ENCODE measurements at regions not wholly inside any gene's neighbourhood (a gene's known extent, or its start where the extent isn't known, plus 50 kb on each side); places are given as distances from the start of the nearest gene placed in this dataset.

GRCh38 chr10:29837586-29837985 is 202.8 kb upstream of the SVIL start:
- FAIRE-seq (no peak), DNase-seq (no peak)
- TF ChIP-seq CTCF (IDR thresholded peaks at IDR 0.05; ENCODE audit: borderline replicate concordance, extremely low read depth, insufficient read depth), result no peak
- no peak overlapping the region for H3K4me3 ChIP-seq (ENCODE audit: low read length in 3 of 3)
- no peaks in the 10 kb centered on the region for H3K27me3 ChIP-seq (ENCODE audit: control insufficient read depth, insufficient read depth, low read length)
- H3K27ac ChIP-seq (ENCODE audit: low read depth in 2 of 2, low read length in 2 of 2), result no peak overlapping the region
- H3K4me1 ChIP-seq (ENCODE audit: control insufficient read depth in 2 of 3, insufficient read depth in 2 of 3, low read depth in 1 of 3, low read length in 3 of 3), result peaks cover 0 to 21% (median 20%) of the 10 kb centered on the region in 3 donors
- no peak overlapping the region for H3K9ac ChIP-seq (ENCODE audit: low read length in 3 of 3)
- no peaks in the 10 kb centered on the region for H3K9me3 ChIP-seq (ENCODE audit: control insufficient read depth in 2 of 3, insufficient read depth in 1 of 3, low read length in 3 of 3)
- intact Hi-C loops (cut with DNase I), result no loop called here
- H3K36me3 ChIP-seq (ENCODE audit: control insufficient read depth in 2 of 3, insufficient read depth in 3 of 3, low read length in 3 of 3), result no peaks in the 10 kb centered on the region

DNA sequence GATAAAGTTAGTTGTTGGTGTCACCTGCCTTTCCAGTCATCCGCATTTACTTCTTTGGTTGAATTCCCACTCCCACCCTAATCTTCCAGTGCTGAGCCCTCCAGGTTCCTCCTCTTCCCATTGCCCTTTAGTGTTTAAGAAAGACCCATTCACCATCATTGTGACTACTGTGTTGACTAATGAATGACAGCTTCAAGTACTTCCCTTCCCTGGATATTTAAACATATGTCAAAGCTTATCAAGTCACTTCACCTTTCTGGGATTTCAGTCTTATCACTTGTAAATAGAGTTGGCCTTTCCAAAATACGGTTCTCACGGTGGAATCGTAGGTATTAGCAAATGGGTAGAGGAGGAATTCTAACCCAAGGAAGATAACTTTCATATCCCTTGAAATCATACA is 201.6 kb upstream of the SVIL start:
- TF ChIP-seq CTCF (IDR thresholded peaks at IDR 0.05; ENCODE audit: borderline replicate concordance, extremely low read depth, insufficient read depth), result no peak
- H3K9ac ChIP-seq (ENCODE audit: low read length in 3 of 3), result no peak overlapping the region
- no peaks in the 10 kb centered on the region for H3K27me3 ChIP-seq (ENCODE audit: control insufficient read depth, insufficient read depth, low read length)
- H3K4me1 ChIP-seq (ENCODE audit: control insufficient read depth in 2 of 3, insufficient read depth in 2 of 3, low read depth in 1 of 3, low read length in 3 of 3), result peaks cover 0 to 16% (median 12%) of the 10 kb centered on the region in 3 donors
- DNase-seq, result no peak
- no peak overlapping the region for H3K4me3 ChIP-seq (ENCODE audit: low read length in 3 of 3)
- H3K36me3 ChIP-seq (ENCODE audit: control insufficient read depth in 2 of 3, insufficient read depth in 3 of 3, low read length in 3 of 3), result no peaks in the 10 kb centered on the region
- intact Hi-C loops (cut with DNase I), result no loop called here
- H3K9me3 ChIP-seq (ENCODE audit: control insufficient read depth in 2 of 3, insufficient read depth in 1 of 3, low read length in 3 of 3), result no peaks in the 10 kb centered on the region
- no peak overlapping the region for H3K27ac ChIP-seq (ENCODE audit: low read depth in 2 of 2, low read length in 2 of 2)
- no peak for FAIRE-seq

DNA sequence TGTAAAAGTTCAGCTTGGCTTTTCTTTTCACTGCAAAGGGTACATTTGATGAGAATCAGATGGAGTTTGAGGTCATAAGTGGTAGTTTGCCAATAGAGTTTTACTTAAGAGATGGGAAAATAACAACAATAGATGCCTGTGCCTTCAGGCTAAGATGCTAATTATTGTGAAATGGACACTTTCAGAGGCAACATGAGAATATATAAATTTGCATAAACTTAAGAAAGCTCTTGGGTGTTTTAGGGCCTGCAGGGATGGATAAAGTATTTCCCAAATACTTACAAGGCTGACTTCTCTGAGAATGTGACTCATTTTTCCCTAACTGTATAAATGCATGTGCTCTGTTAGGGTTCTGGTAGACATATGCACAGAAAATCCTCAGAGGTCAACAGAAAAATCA is 200.3 kb upstream of the SVIL start:
- H3K27me3 ChIP-seq (ENCODE audit: control insufficient read depth, insufficient read depth, low read length), result no peaks in the 10 kb centered on the region
- peaks cover 0 to 9% (median 8%) of the 10 kb centered on the region in 3 donors for H3K4me1 ChIP-seq (ENCODE audit: control insufficient read depth in 2 of 3, insufficient read depth in 2 of 3, low read depth in 1 of 3, low read length in 3 of 3)
- H3K27ac ChIP-seq (ENCODE audit: low read depth in 2 of 2, low read length in 2 of 2), result no peak overlapping the region
- no peak for TF ChIP-seq CTCF (IDR thresholded peaks at IDR 0.05; ENCODE audit: borderline replicate concordance, extremely low read depth, insufficient read depth)
- FAIRE-seq, result no peak
- H3K9ac ChIP-seq (ENCODE audit: low read length in 3 of 3), result no peak overlapping the region
- H3K4me3 ChIP-seq (ENCODE audit: low read length in 3 of 3), result no peak overlapping the region
- DNase-seq, result no peak
- H3K36me3 ChIP-seq (ENCODE audit: control insufficient read depth in 2 of 3, insufficient read depth in 3 of 3, low read length in 3 of 3), result no peaks in the 10 kb centered on the region
- H3K9me3 ChIP-seq (ENCODE audit: control insufficient read depth in 2 of 3, insufficient read depth in 1 of 3, low read length in 3 of 3), result peaks cover 0 to under 1% (median 0%) of the 10 kb centered on the region in 3 donors
- intact Hi-C loops (cut with DNase I), result no loop called here

Measured in kidney (tissue), 13 donors.